A549 (cell line): ENCODE measurements at regions not wholly inside any gene's neighbourhood (a gene's known extent, or its start where the extent isn't known, plus 50 kb on each side); places are given as distances from the start of the nearest gene placed in this dataset.

Experiments
- CTCF ChIP-seq: fragments of >200 bp; sonication (Bioruptor Twin); formaldehyde crosslinking; IDR thresholded peaks from 3 replicates; pipeline ENCODE4 v1.5.1; 2016
- HEYL ChIP-seq: fragments of 250-450 bp; sonication (Bioruptor Pico); IDR thresholded peaks from 2 replicates; pipeline ENCODE4 v1.8.0; 2021; ENCODE audit warnings: mild to moderate bottlenecking, moderate library complexity
- HOXA7 ChIP-seq: fragments of 250-450 bp; sonication (Bioruptor Pico); IDR thresholded peaks from 2 replicates; pipeline ENCODE4 v1.5.0; 2020; ENCODE audit warnings: mild to moderate bottlenecking, moderate library complexity
- JUN ChIP-seq, 2 experiments: fragments of >200 bp; sonication (Bioruptor Twin); formaldehyde crosslinking; IDR thresholded peaks; 2 replicates in 1 of 2; 3 replicates in 1 of 2; pipeline ENCODE4 v1.6.1; 2016 to 2017

GRCh38 chr4:81852031-81852715, 380.5 kb upstream of the RASGEF1B start:
- TF ChIP-seq HOXA7 (CRISPR knock-in tag) = no peak
- no peak for TF ChIP-seq CTCF
- no peak for TF ChIP-seq JUN (IDR thresholded peaks at IDR 0.05)
- no peak for TF ChIP-seq HEYL (CRISPR knock-in tag)
